ENCODE measurements at regions not wholly inside any gene's neighbourhood (a gene's known extent, or its start where the extent isn't known, plus 50 kb on each side); places are given as distances from the start of the nearest gene placed in this dataset.

- Histone ChIP-seq H3K14ac (ENCODE audit: low read length) (no peak overlapping the region), H2BK15ac (ENCODE audit: low read length) (no peak overlapping the region), H3K23ac (ENCODE audit: low read depth, low read length, poor library complexity) (no peak overlapping the region), H3K4me1 (ENCODE audit: control insufficient read depth in 2 of 2, insufficient read depth in 1 of 2, low read depth in 1 of 2, low read length in 2 of 2) (no peaks in the 10 kb centered on the region), H3K9me3 (replicated peaks in 1 of 2; ENCODE audit: control insufficient read depth in 2 of 2, insufficient read depth in 1 of 2, low read depth in 1 of 2, low read length in 2 of 2) (no peaks in the 10 kb centered on the region), H2BK5ac (ENCODE audit: low read length) (no peak overlapping the region), H2BK120ac (ENCODE audit: low read depth, low read length) (no peak overlapping the region), H2AK5ac (ENCODE audit: low read depth, low read length) (no peak overlapping the region), H2AFZ (ENCODE audit: low read length) (no peak overlapping the region), H3K79me1 (ENCODE audit: low read depth, low read length) (no peaks in the 10 kb centered on the region), H3K9ac (ENCODE audit: low read depth, low read length, poor library complexity) (no peak overlapping the region), H3K27me3 (ENCODE audit: control insufficient read depth in 3 of 3, insufficient read depth in 3 of 3, low read depth in 1 of 3, low read length in 3 of 3) (no peaks in the 10 kb centered on the region), H4K8ac (ENCODE audit: low read depth, low read length) (no peak overlapping the region), H4K91ac (ENCODE audit: low read depth, low read length, poor library complexity) (no peak overlapping the region), H3K4me3 (ENCODE audit: low read length in 2 of 2) (no peak overlapping the region), H3K4ac (ENCODE audit: low read length) (no peak overlapping the region), H3K27ac (replicated peaks; ENCODE audit: low read length) (no peak overlapping the region), H3K18ac (ENCODE audit: low read length) (no peak overlapping the region), H3K36me3 (replicated peaks in 1 of 2; ENCODE audit: control insufficient read depth in 2 of 2, insufficient read depth in 2 of 2, low read length in 2 of 2) (no peaks in the 10 kb centered on the region), H2BK12ac (ENCODE audit: low read length) (no peak overlapping the region), H3K4me2 (ENCODE audit: insufficient read depth, low read length, poor library complexity, severe bottlenecking) (no peak overlapping the region)
- no CpG with 5 or more reads among the region's 2 CpGs for WGBS, 2 donors (ENCODE audit: extremely low coverage in 2 of 2, insufficient read length in 2 of 2, insufficient replicate concordance in 1 of 2)
- no peak for DNase-seq (ENCODE audit: low spot score)
Measured at GRCh38 chr5:24347158-24347557, 297.6 kb downstream of the CDH10 start.

GRCh38 chr5:24351285-24351684 is 293.5 kb downstream of the CDH10 start:
- Histone ChIP-seq H2BK15ac (ENCODE audit: low read length) (no peak overlapping the region), H2AK5ac (ENCODE audit: low read depth, low read length) (no peak overlapping the region), H3K9ac (ENCODE audit: low read depth, low read length, poor library complexity) (no peak overlapping the region), H3K18ac (ENCODE audit: low read length) (no peak overlapping the region), H3K27ac (replicated peaks; ENCODE audit: low read length) (no peak overlapping the region), H3K27me3 (ENCODE audit: control insufficient read depth in 3 of 3, insufficient read depth in 3 of 3, low read depth in 1 of 3, low read length in 3 of 3) (no peaks in the 10 kb centered on the region), H3K14ac (ENCODE audit: low read length) (no peak overlapping the region), H2BK12ac (ENCODE audit: low read length) (no peak overlapping the region), H2BK120ac (ENCODE audit: low read depth, low read length) (no peak overlapping the region), H3K4ac (ENCODE audit: low read length) (no peak overlapping the region), H3K4me3 (ENCODE audit: low read length in 2 of 2) (no peak overlapping the region), H3K9me3 (replicated peaks in 1 of 2; ENCODE audit: control insufficient read depth in 2 of 2, insufficient read depth in 1 of 2, low read depth in 1 of 2, low read length in 2 of 2) (no peaks in the 10 kb centered on the region), H4K8ac (ENCODE audit: low read depth, low read length) (no peak overlapping the region), H3K79me1 (ENCODE audit: low read depth, low read length) (no peaks in the 10 kb centered on the region), H2BK5ac (ENCODE audit: low read length) (no peak overlapping the region), H3K36me3 (replicated peaks in 1 of 2; ENCODE audit: control insufficient read depth in 2 of 2, insufficient read depth in 2 of 2, low read length in 2 of 2) (no peaks in the 10 kb centered on the region), H3K4me1 (ENCODE audit: control insufficient read depth in 2 of 2, insufficient read depth in 1 of 2, low read depth in 1 of 2, low read length in 2 of 2) (no peaks in the 10 kb centered on the region), H3K4me2 (ENCODE audit: insufficient read depth, low read length, poor library complexity, severe bottlenecking) (no peak overlapping the region), H3K23ac (ENCODE audit: low read depth, low read length, poor library complexity) (no peak overlapping the region), H2AFZ (ENCODE audit: low read length) (peak overlapping the region; percentile 29), H4K91ac (ENCODE audit: low read depth, low read length, poor library complexity) (no peak overlapping the region)
- no CpG with 5 or more reads among the region's 7 CpGs for WGBS, 2 donors (ENCODE audit: extremely low coverage in 2 of 2, insufficient read length in 2 of 2, insufficient replicate concordance in 1 of 2)
- DNase-seq (ENCODE audit: low spot score), result no peak

- no peak overlapping the region for H4K8ac ChIP-seq (ENCODE audit: low read depth, low read length)
- H3K9me3 ChIP-seq (replicated peaks in 1 of 2; ENCODE audit: control insufficient read depth in 2 of 2, insufficient read depth in 1 of 2, low read depth in 1 of 2, low read length in 2 of 2), result no peaks in the 10 kb centered on the region
- H3K4me2 ChIP-seq (ENCODE audit: insufficient read depth, low read length, poor library complexity, severe bottlenecking), result no peak overlapping the region
- no peak overlapping the region for H3K14ac ChIP-seq (ENCODE audit: low read length)
- H3K9ac ChIP-seq (ENCODE audit: low read depth, low read length, poor library complexity), result no peak overlapping the region
- no peak overlapping the region for H2BK120ac ChIP-seq (ENCODE audit: low read depth, low read length)
- no peaks in the 10 kb centered on the region for H3K79me1 ChIP-seq (ENCODE audit: low read depth, low read length)
- no peak overlapping the region for H4K91ac ChIP-seq (ENCODE audit: low read depth, low read length, poor library complexity)
- no CpG with 5 or more reads among the region's 2 CpGs for WGBS, 2 donors (ENCODE audit: extremely low coverage in 2 of 2, insufficient read length in 2 of 2, insufficient replicate concordance in 1 of 2)
- H3K27me3 ChIP-seq (ENCODE audit: control insufficient read depth in 3 of 3, insufficient read depth in 3 of 3, low read depth in 1 of 3, low read length in 3 of 3), result no peaks in the 10 kb centered on the region
- H2BK15ac ChIP-seq (ENCODE audit: low read length), result no peak overlapping the region
- no peak overlapping the region for H3K27ac ChIP-seq (replicated peaks; ENCODE audit: low read length)
- no peak overlapping the region for H3K4ac ChIP-seq (ENCODE audit: low read length)
- H2AFZ ChIP-seq (ENCODE audit: low read length), result peak overlapping the region; percentile 57
- no peak overlapping the region for H3K4me3 ChIP-seq (ENCODE audit: low read length in 2 of 2)
- no peak overlapping the region for H2BK5ac ChIP-seq (ENCODE audit: low read length)
- H3K23ac ChIP-seq (ENCODE audit: low read depth, low read length, poor library complexity), result no peak overlapping the region
- DNase-seq (ENCODE audit: low spot score), result no peak
- no peaks in the 10 kb centered on the region for H3K4me1 ChIP-seq (ENCODE audit: control insufficient read depth in 2 of 2, insufficient read depth in 1 of 2, low read depth in 1 of 2, low read length in 2 of 2)
- H2AK5ac ChIP-seq (ENCODE audit: low read depth, low read length), result no peak overlapping the region
- no peak overlapping the region for H3K18ac ChIP-seq (ENCODE audit: low read length)
- H3K36me3 ChIP-seq (replicated peaks in 1 of 2; ENCODE audit: control insufficient read depth in 2 of 2, insufficient read depth in 2 of 2, low read length in 2 of 2), result no peaks in the 10 kb centered on the region
- no peak overlapping the region for H2BK12ac ChIP-seq (ENCODE audit: low read length)
Measured at GRCh38 chr5:24353016-24353415, 291.8 kb downstream of the CDH10 start.

GRCh38 chr5:24353611-24354010 is 291.2 kb downstream of the CDH10 start:
- Histone ChIP-seq H3K18ac (ENCODE audit: low read length) (no peak overlapping the region), H3K27me3 (ENCODE audit: control insufficient read depth in 3 of 3, insufficient read depth in 3 of 3, low read depth in 1 of 3, low read length in 3 of 3) (no peaks in the 10 kb centered on the region), H2AFZ (ENCODE audit: low read length) (no peak overlapping the region), H3K4me3 (ENCODE audit: low read length in 2 of 2) (no peak overlapping the region), H2BK5ac (ENCODE audit: low read length) (no peak overlapping the region), H4K91ac (ENCODE audit: low read depth, low read length, poor library complexity) (no peak overlapping the region), H2AK5ac (ENCODE audit: low read depth, low read length) (no peak overlapping the region), H3K27ac (replicated peaks; ENCODE audit: low read length) (no peak overlapping the region), H3K9me3 (replicated peaks in 1 of 2; ENCODE audit: control insufficient read depth in 2 of 2, insufficient read depth in 1 of 2, low read depth in 1 of 2, low read length in 2 of 2) (no peaks in the 10 kb centered on the region), H3K36me3 (replicated peaks in 1 of 2; ENCODE audit: control insufficient read depth in 2 of 2, insufficient read depth in 2 of 2, low read length in 2 of 2) (no peaks in the 10 kb centered on the region), H3K79me1 (ENCODE audit: low read depth, low read length) (no peaks in the 10 kb centered on the region), H3K23ac (ENCODE audit: low read depth, low read length, poor library complexity) (no peak overlapping the region), H3K14ac (ENCODE audit: low read length) (no peak overlapping the region), H2BK15ac (ENCODE audit: low read length) (no peak overlapping the region), H4K8ac (ENCODE audit: low read depth, low read length) (no peak overlapping the region), H3K4me1 (ENCODE audit: control insufficient read depth in 2 of 2, insufficient read depth in 1 of 2, low read depth in 1 of 2, low read length in 2 of 2) (no peaks in the 10 kb centered on the region), H3K4me2 (ENCODE audit: insufficient read depth, low read length, poor library complexity, severe bottlenecking) (no peak overlapping the region), H2BK12ac (ENCODE audit: low read length) (no peak overlapping the region), H3K4ac (ENCODE audit: low read length) (no peak overlapping the region), H2BK120ac (ENCODE audit: low read depth, low read length) (no peak overlapping the region), H3K9ac (ENCODE audit: low read depth, low read length, poor library complexity) (no peak overlapping the region)
- no peak for DNase-seq (ENCODE audit: low spot score)
